ENCODE measurements at regions not wholly inside any gene's neighbourhood (a gene's known extent, or its start where the extent isn't known, plus 50 kb on each side); places are given as distances from the start of the nearest gene placed in this dataset.
"Not testable (repeated sequence)": the region's sequence is repeated elsewhere in the genome, so short reads cannot be mapped to it uniquely, and the experiment has no call there.

- H3K4me2 ChIP-seq (ENCODE audit: low read depth, low read length); H3K36me3 ChIP-seq (replicated peaks in 1 of 2; ENCODE audit: control insufficient read depth in 1 of 2, insufficient read depth in 2 of 2, low read length in 2 of 2); H3K9me3 ChIP-seq (ENCODE audit: low read length); BruUV-seq (replicated peaks); H4K20me1 ChIP-seq (ENCODE audit: insufficient read depth, low read length); H2AFZ ChIP-seq (ENCODE audit: low read length); H3K4me3 ChIP-seq (replicated peaks in 1 of 3; ENCODE audit: insufficient read depth in 1 of 3, low read depth in 2 of 3, low read length in 3 of 3); CTCF ChIA-PET (ENCODE audit: low intra/inter-chr PET ratio, low total read pairs); H3K4me1 ChIP-seq (ENCODE audit: insufficient read depth, low read length); DNase-seq (ENCODE audit: low spot score); H3K9ac ChIP-seq (ENCODE audit: insufficient read depth, low read depth, low read length); ATAC-seq; POLR2A ChIA-PET; H3K79me2 ChIP-seq (ENCODE audit: insufficient read depth, low read length); H3K27ac ChIP-seq (ENCODE audit: extremely low read length, insufficient read depth, low read length); in situ Hi-C loops (cut with HindIII; ENCODE audit: extremely low pct_ligation_motif_present, low pct_unique_long_range_greater_than_20kb); FAIRE-seq; H3K27me3 ChIP-seq (ENCODE audit: control insufficient read depth in 1 of 2, insufficient read depth in 2 of 2, low read length in 2 of 2); intact Hi-C loops (cut with micrococcal nuclease; ENCODE audit: unreplicated experiment): not testable (repeated sequence)
- WGBS (ENCODE audit: low lambda C conversion rate), result 90% methylated on average over 6 of the region's 8 CpGs
These were observed 145.5 kb downstream of the LAS1L start for GRCh38 chrX:65389120-65389519.
